Suppressor macrophage (primary cell): ENCODE measurements at regions not wholly inside any gene's neighbourhood (a gene's known extent, or its start where the extent isn't known, plus 50 kb on each side); places are given as distances from the start of the nearest gene placed in this dataset.
"Not testable (repeated sequence)": the region's sequence is repeated elsewhere in the genome, so short reads cannot be mapped to it uniquely, and the experiment has no call there.

Experiments
- DNase-seq, 4 experiments: peaks; one replicate each; pipeline ENCODE4 v3.0.0-alpha.2; 2020 to 2022

- no peak for DNase-seq
Observed at GRCh38 chr2:104904889-104905288, 51.0 kb downstream of the POU3F3 start.

GRCh38 chr2:104909317-104909716 is 55.4 kb downstream of the POU3F3 start:
- no peak for DNase-seq

GRCh38 chr2:104914509-104914908 is 60.6 kb downstream of the POU3F3 start:
- DNase-seq = no peak

- DNase-seq = no peak
Observed at GRCh38 chr2:104915107-104915793, 61.3 kb downstream of the POU3F3 start.

GRCh38 chr2:104919127-104919526 is 65.2 kb downstream of the POU3F3 start:
- no peak for DNase-seq

GRCh38 chr2:104923665-104924064 is 69.8 kb downstream of the POU3F3 start:
- no peak for DNase-seq

GRCh38 chr2:104929663-104930062 is 75.7 kb downstream of the POU3F3 start:
- DNase-seq = no peak

GRCh38 chr2:104930732-104931131 is 76.8 kb downstream of the POU3F3 start:
- DNase-seq = no peak

GRCh38 chr2:104932243-104932642 is 78.3 kb downstream of the POU3F3 start:
- no peak for DNase-seq

- DNase-seq = no peak
Observed at GRCh38 chr2:104933151-104933917, 79.4 kb downstream of the POU3F3 start.

- DNase-seq = peak in 2 of 4 experiments; percentile 3 to 9
Observed at GRCh38 chr2:104936527-104936926, 82.6 kb downstream of the POU3F3 start.

GRCh38 chr2:104938231-104938941 is 84.5 kb downstream of the POU3F3 start:
- no peak for DNase-seq

GRCh38 chr2:104939570-104940217 is 85.8 kb downstream of the POU3F3 start:
- DNase-seq = no peak

- peak; percentile 2 to 10 (median 4) for DNase-seq
Observed at GRCh38 chr2:104944495-104944894, 90.6 kb downstream of the POU3F3 start.

GRCh38 chr2:104945121-104945520 is 91.2 kb downstream of the POU3F3 start:
- DNase-seq = no peak

- no peak for DNase-seq
Observed at GRCh38 chr2:104945866-104946265, 92.0 kb downstream of the POU3F3 start.

- DNase-seq = not testable (repeated sequence)
Observed at GRCh38 chr2:104947456-104947855, 90.4 kb upstream of the MRPS9 start.

GRCh38 chr2:104952976-104953375 is 84.9 kb upstream of the MRPS9 start:
- no peak for DNase-seq

- no peak for DNase-seq
Observed at GRCh38 chr2:104965900-104966299, 72.0 kb upstream of the MRPS9 start.

- peak in 2 of 4 experiments; percentile 7 to 9 for DNase-seq
Observed at GRCh38 chr2:104969564-104969963, 68.3 kb upstream of the MRPS9 start.

GRCh38 chr2:104975371-104975770 is 62.5 kb upstream of the MRPS9 start:
- no peak for DNase-seq

- peak; percentile 2 to 42 (median 36) for DNase-seq
Observed at GRCh38 chr2:104975851-104976250, 62.0 kb upstream of the MRPS9 start.

GRCh38 chr2:104976603-104977120 is 61.2 kb upstream of the MRPS9 start:
- DNase-seq = peak; percentile 4 to 44 (median 42)
